HEK293 (cell line): ENCODE measurements at regions not wholly inside any gene's neighbourhood (a gene's known extent, or its start where the extent isn't known, plus 50 kb on each side); places are given as distances from the start of the nearest gene placed in this dataset.
"Not testable (repeated sequence)": the region's sequence is repeated elsewhere in the genome, so short reads cannot be mapped to it uniquely, and the experiment has no call there.

Source experiments
- CTCF ChIA-PET: fragments of 350-600 bp; formaldehyde crosslinking; extraction: SDS; loops from one replicate; lab custom pipeline; 2021; ENCODE audit warnings: antibody characterized with exemption; lab: Yijun Ruan, JAX
- POLR2A ChIA-PET: fragments of 300-600 bp; formaldehyde crosslinking; extraction: SDS; loops from one replicate; lab custom pipeline; 2020; ENCODE audit warnings: antibody characterized with exemption, inconsistent platforms; lab: Yijun Ruan, JAX
- H3K27ac ChIP-seq: fragments of 200-500 bp; sonication (Bioruptor generic); 2 replicates; pipeline ENCODE4 v1.5.1; 2014; ENCODE audit warnings: low read depth, low read length, control low read depth, inconsistent platforms; ENCODE audit errors: extremely low read depth
- H3K36me3 ChIP-seq, 2 experiments: fragments of 200-500 bp in 1 of 2; sonication (Bioruptor generic) in 1 of 2; 1 replicate in 1 of 2; 2 replicates in 1 of 2; pipeline ENCODE4 v1.5.1; 2014 to 2017; ENCODE audit warnings: inconsistent platforms in 2 of 2, low read length in 2 of 2; ENCODE audit not compliant: control insufficient read depth in 2 of 2, insufficient read depth in 1 of 2
- H3K4me1 ChIP-seq: fragments of 200-500 bp; sonication (Bioruptor generic); 2 replicates; pipeline ENCODE4 v1.5.1; 2014; ENCODE audit warnings: mild to moderate bottlenecking, low read length, inconsistent platforms; ENCODE audit not compliant: control insufficient read depth, insufficient read depth
- H3K4me3 ChIP-seq: 2 replicates; pipeline ENCODE4 v1.5.1; 2011; ENCODE audit warnings: low read depth, mild to moderate bottlenecking, control low read depth, low read length, moderate library complexity
- H3K9me3 ChIP-seq: fragments of 200-500 bp; sonication (Bioruptor generic); 2 replicates; pipeline ENCODE4 v1.5.1; 2014; ENCODE audit warnings: low read depth, low read length, inconsistent platforms; ENCODE audit not compliant: control insufficient read depth, insufficient read depth
- GLI4 ChIP-seq: fragments of 450-650 bp; formaldehyde crosslinking; IDR thresholded peaks from 2 replicates; pipeline ENCODE4 v1.5.1; 2016; ENCODE audit warnings: missing biosample characterization, missing genetic modification characterization
- HOXC10 ChIP-seq: sonication (generic); formaldehyde crosslinking; IDR thresholded peaks from 2 replicates; pipeline ENCODE4 v1.8.1; 2023; ENCODE audit warnings: mild to moderate bottlenecking, missing genetic modification reagents
- KLF10 ChIP-seq: fragments of 450-650 bp; IDR thresholded peaks from 2 replicates; pipeline ENCODE4 v1.5.1; 2018; ENCODE audit warnings: missing biosample characterization, mild to moderate bottlenecking, missing genetic modification characterization
- SP2 ChIP-seq: fragments of 450-650 bp; formaldehyde crosslinking; IDR thresholded peaks from 2 replicates; pipeline ENCODE4 v1.5.1; 2016; ENCODE audit warnings: missing biosample characterization, missing genetic modification characterization
- ZNF155 ChIP-seq: fragments of 450-650 bp; formaldehyde crosslinking; IDR thresholded peaks from 2 replicates; pipeline ENCODE4 v1.5.1; 2016; ENCODE audit warnings: missing biosample characterization, missing genetic modification characterization
- ZNF157 ChIP-seq: fragments of 450-650 bp; formaldehyde crosslinking; IDR thresholded peaks from 2 replicates; pipeline ENCODE4 v1.5.1; 2016; ENCODE audit warnings: missing biosample characterization, missing genetic modification characterization
- ZNF174 ChIP-seq: fragments of 450-650 bp; formaldehyde crosslinking; IDR thresholded peaks from 2 replicates; pipeline ENCODE4 v1.5.0; 2017; ENCODE audit warnings: missing biosample characterization, mild to moderate bottlenecking, missing genetic modification characterization
- ZNF19 ChIP-seq: fragments of 450-650 bp; formaldehyde crosslinking; IDR thresholded peaks from 2 replicates; pipeline ENCODE4; 2016; ENCODE audit warnings: missing biosample characterization, missing genetic modification characterization, low read depth
- ZNF302 ChIP-seq: fragments of 450-650 bp; formaldehyde crosslinking; IDR thresholded peaks from 2 replicates; pipeline ENCODE4 v1.5.1; 2016; ENCODE audit warnings: missing biosample characterization, missing genetic modification characterization, low read depth
- ZNF324 ChIP-seq: fragments of 450-650 bp; formaldehyde crosslinking; IDR thresholded peaks from 2 replicates; pipeline ENCODE4 v1.5.1; 2016; ENCODE audit warnings: missing biosample characterization, missing genetic modification characterization
- ZNF404 ChIP-seq: fragments of 450-650 bp; formaldehyde crosslinking; IDR thresholded peaks from 2 replicates; pipeline ENCODE4 v1.5.1; 2017; ENCODE audit warnings: missing biosample characterization, missing genetic modification characterization
- ZNF416 ChIP-seq: fragments of 450-650 bp; formaldehyde crosslinking; IDR thresholded peaks from 2 replicates; pipeline ENCODE4 v1.5.1; 2016; ENCODE audit warnings: missing biosample characterization, missing genetic modification characterization
- ZNF610 ChIP-seq: fragments of 450-650 bp; formaldehyde crosslinking; IDR thresholded peaks from 2 replicates; pipeline ENCODE4 v1.5.1; 2016; ENCODE audit warnings: missing biosample characterization, missing genetic modification characterization, borderline replicate concordance
- ZNF623 ChIP-seq: fragments of 450-650 bp; formaldehyde crosslinking; IDR thresholded peaks from 2 replicates; pipeline ENCODE4 v1.5.1; 2016; ENCODE audit warnings: missing biosample characterization, missing genetic modification characterization
- ZNF664 ChIP-seq: fragments of 450-650 bp; formaldehyde crosslinking; IDR thresholded peaks from 2 replicates; pipeline ENCODE4 v1.5.1; 2016; ENCODE audit warnings: missing biosample characterization, missing genetic modification characterization
- TF ChIP-seq, protein P1 (sequence below): fragments of 450-650 bp; formaldehyde crosslinking; IDR thresholded peaks from 2 replicates; pipeline ENCODE4 v1.5.1; 2016; ENCODE audit warnings: missing biosample characterization, missing genetic modification characterization
- TF ChIP-seq, protein P2 (sequence below): fragments of 450-650 bp; formaldehyde crosslinking; IDR thresholded peaks from 2 replicates; pipeline ENCODE4 v1.5.1; 2016; ENCODE audit warnings: missing biosample characterization, missing genetic modification characterization
- TF ChIP-seq, protein P3 (sequence below): fragments of 450-650 bp; formaldehyde crosslinking; IDR thresholded peaks from 2 replicates; pipeline ENCODE4 v1.5.1; 2016; ENCODE audit warnings: missing biosample characterization, missing genetic modification characterization
- TF ChIP-seq, protein P4 (sequence below): fragments of 450-650 bp; formaldehyde crosslinking; IDR thresholded peaks from 2 replicates; pipeline ENCODE4 v1.5.1; 2016; ENCODE audit warnings: missing biosample characterization, missing genetic modification characterization, low read depth
- TF ChIP-seq, protein P5 (sequence below): fragments of 450-650 bp; IDR thresholded peaks from 2 replicates; pipeline ENCODE4 v1.5.1; 2018; ENCODE audit warnings: missing biosample characterization, missing genetic modification characterization

DNA sequence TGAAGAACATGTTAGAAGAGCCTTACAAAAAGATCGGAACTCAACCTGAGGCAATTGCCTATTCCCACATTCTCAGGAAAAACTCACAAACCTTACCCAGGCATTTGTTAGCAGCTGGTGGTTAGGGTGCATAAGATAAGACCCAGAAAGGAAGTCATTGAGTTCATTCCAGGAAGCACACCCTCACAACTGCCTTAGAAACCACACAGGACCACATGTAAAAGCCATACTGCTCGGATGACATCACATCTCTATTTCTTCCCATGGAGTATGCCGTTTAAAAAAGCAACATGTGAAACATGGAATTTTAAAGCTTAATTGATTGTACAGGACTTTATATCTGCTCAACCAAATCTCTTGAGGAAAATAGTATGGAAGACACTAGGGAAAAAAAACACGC lies 411.2 kb downstream of the DAD1 start:
- ChIA-PET POLR2A (no interaction called here), CTCF (interaction anchor here (0.6 to 1.0 kb wide), 2 partner anchors 10 to 327 kb away, joined by 3 to 4 read pairs; no protein-coding TSS in a partner anchor)
- Histone ChIP-seq H3K9me3 (no peaks in the 10 kb centered on the region), H3K27ac (no peak overlapping the region), H3K4me3 (no peak overlapping the region), H3K4me1 (no peaks in the 10 kb centered on the region), H3K36me3 (no peaks in the 10 kb centered on the region)
- TF ChIP-seq ZNF416 (tag by site-specific recombination) (no peak), ZNF157 (no peak), ZNF174 (no peak), ZNF404 (tag by site-specific recombination) (no peak), SP2 (tag by site-specific recombination) (no peak), ZNF324 (tag by site-specific recombination) (no peak), GLI4 (tag by site-specific recombination) (no peak)
- TF ChIP-seq, protein P1, sequence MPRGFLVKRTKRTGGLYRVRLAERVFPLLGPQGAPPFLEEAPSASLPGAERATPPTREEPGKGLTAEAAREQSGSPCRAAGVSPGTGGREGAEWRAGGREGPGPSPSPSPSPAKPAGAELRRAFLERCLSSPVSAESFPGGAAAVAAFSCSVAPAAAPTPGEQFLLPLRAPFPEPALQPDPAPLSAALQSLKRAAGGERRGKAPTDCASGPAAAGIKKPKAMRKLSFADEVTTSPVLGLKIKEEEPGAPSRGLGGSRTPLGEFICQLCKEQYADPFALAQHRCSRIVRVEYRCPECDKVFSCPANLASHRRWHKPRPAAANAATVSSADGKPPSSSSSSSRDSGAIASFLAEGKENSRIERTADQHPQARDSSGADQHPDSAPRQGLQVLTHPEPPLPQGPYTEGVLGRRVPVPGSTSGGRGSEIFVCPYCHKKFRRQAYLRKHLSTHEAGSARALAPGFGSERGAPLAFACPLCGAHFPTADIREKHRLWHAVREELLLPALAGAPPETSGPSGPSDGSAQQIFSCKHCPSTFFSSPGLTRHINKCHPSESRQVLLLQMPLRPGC (tag by site-specific recombination) = no peak
- TF ChIP-seq, protein P2, sequence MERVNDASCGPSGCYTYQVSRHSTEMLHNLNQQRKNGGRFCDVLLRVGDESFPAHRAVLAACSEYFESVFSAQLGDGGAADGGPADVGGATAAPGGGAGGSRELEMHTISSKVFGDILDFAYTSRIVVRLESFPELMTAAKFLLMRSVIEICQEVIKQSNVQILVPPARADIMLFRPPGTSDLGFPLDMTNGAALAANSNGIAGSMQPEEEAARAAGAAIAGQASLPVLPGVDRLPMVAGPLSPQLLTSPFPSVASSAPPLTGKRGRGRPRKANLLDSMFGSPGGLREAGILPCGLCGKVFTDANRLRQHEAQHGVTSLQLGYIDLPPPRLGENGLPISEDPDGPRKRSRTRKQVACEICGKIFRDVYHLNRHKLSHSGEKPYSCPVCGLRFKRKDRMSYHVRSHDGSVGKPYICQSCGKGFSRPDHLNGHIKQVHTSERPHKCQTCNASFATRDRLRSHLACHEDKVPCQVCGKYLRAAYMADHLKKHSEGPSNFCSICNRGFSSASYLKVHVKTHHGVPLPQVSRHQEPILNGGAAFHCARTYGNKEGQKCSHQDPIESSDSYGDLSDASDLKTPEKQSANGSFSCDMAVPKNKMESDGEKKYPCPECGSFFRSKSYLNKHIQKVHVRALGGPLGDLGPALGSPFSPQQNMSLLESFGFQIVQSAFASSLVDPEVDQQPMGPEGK (tag by site-specific recombination) = no peak
- TF ChIP-seq, protein P3, sequence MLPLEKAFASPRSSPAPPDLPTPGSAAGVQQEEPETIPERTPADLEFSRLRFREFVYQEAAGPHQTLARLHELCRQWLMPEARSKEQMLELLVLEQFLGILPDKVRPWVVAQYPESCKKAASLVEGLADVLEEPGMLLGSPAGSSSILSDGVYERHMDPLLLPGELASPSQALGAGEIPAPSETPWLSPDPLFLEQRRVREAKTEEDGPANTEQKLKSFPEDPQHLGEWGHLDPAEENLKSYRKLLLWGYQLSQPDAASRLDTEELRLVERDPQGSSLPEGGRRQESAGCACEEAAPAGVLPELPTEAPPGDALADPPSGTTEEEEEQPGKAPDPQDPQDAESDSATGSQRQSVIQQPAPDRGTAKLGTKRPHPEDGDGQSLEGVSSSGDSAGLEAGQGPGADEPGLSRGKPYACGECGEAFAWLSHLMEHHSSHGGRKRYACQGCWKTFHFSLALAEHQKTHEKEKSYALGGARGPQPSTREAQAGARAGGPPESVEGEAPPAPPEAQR (tag by site-specific recombination) = no peak

DNA sequence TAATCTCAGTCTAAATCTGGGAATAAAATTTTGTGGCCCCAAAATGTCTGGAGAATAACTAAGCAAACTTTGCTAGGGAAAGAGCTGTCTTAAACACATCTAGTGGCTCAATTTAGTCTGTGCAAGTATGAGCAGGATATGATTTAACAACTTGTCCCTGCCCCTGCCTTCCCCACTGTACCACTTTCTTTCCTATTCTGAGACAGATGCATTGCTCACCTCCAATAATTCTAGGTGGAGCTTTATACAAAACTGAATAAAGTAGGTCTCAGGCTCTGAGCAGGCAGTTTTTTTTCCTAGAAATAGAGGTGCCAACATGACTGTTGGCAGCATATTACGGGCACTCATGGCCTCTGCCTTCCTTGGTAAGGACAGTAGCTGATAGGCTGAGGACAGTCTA lies 412.1 kb downstream of the DAD1 start:
- Histone ChIP-seq H3K4me3 (no peak overlapping the region), H3K36me3 (no peaks in the 10 kb centered on the region), H3K9me3 (no peaks in the 10 kb centered on the region), H3K27ac (no peak overlapping the region), H3K4me1 (no peaks in the 10 kb centered on the region)
- no peak for TF ChIP-seq ZNF302 (tag by site-specific recombination)
- TF ChIP-seq, protein P4, sequence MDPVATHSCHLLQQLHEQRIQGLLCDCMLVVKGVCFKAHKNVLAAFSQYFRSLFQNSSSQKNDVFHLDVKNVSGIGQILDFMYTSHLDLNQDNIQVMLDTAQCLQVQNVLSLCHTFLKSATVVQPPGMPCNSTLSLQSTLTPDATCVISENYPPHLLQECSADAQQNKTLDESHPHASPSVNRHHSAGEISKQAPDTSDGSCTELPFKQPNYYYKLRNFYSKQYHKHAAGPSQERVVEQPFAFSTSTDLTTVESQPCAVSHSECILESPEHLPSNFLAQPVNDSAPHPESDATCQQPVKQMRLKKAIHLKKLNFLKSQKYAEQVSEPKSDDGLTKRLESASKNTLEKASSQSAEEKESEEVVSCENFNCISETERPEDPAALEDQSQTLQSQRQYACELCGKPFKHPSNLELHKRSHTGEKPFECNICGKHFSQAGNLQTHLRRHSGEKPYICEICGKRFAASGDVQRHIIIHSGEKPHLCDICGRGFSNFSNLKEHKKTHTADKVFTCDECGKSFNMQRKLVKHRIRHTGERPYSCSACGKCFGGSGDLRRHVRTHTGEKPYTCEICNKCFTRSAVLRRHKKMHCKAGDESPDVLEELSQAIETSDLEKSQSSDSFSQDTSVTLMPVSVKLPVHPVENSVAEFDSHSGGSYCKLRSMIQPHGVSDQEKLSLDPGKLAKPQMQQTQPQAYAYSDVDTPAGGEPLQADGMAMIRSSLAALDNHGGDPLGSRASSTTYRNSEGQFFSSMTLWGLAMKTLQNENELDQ (tag by site-specific recombination) = no peak
- no peak for TF ChIP-seq KLF10 (tag by site-specific recombination)
- TF ChIP-seq ZNF155 = no peak
- no peak for TF ChIP-seq ZNF610 (tag by site-specific recombination)
- TF ChIP-seq, protein P5, sequence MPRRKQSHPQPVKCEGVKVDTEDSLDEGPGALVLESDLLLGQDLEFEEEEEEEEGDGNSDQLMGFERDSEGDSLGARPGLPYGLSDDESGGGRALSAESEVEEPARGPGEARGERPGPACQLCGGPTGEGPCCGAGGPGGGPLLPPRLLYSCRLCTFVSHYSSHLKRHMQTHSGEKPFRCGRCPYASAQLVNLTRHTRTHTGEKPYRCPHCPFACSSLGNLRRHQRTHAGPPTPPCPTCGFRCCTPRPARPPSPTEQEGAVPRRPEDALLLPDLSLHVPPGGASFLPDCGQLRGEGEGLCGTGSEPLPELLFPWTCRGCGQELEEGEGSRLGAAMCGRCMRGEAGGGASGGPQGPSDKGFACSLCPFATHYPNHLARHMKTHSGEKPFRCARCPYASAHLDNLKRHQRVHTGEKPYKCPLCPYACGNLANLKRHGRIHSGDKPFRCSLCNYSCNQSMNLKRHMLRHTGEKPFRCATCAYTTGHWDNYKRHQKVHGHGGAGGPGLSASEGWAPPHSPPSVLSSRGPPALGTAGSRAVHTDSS = no peak
- TF ChIP-seq ZNF623 (tag by site-specific recombination) = no peak
- TF ChIP-seq ZNF664 (tag by site-specific recombination) = no peak
- no peak for TF ChIP-seq HOXC10 (CRISPR knock-in tag)
- TF ChIP-seq ZNF19 = no peak
- POLR2A ChIA-PET = no interaction called here
- CTCF ChIA-PET = interaction anchor here (1.0 kb wide), 1 partner anchor 9 kb away, joined by 3 read pairs; no protein-coding TSS in a partner anchor

DNA sequence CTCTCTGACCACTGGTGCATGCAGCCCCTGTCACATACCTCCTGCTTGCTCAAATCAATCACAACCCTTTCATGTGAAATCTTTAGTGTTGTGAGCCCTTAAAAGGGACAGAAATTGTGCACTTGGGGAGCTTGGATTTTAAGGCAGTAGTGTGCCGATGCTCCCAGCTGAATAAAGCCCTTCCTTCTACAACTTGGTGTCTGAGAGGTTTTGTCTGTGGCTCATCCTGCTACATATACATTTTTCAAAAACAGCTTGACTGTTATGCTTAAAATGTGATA lies 413.8 kb downstream of the DAD1 start:
- H3K27ac ChIP-seq, H3K4me1 ChIP-seq, H3K9me3 ChIP-seq, H3K4me3 ChIP-seq, POLR2A ChIA-PET, H3K36me3 ChIP-seq: not testable (repeated sequence)
- CTCF ChIA-PET = interaction anchor here (1.6 kb wide), 1 partner anchor 43 kb away, joined by 4 read pairs; no protein-coding TSS in a partner anchor
